Body of pancreas (tissue), 4 donors: ENCODE measurements at regions not wholly inside any gene's neighbourhood (a gene's known extent, or its start where the extent isn't known, plus 50 kb on each side); places are given as distances from the start of the nearest gene placed in this dataset.

ENCODE experiments used
- CTCF ChIP-seq, 7 experiments: fragments of 450-650 bp in 4 of 7; fragments of 200-600 bp in 3 of 7; sonication (generic) in 3 of 7; IDR thresholded peaks; one replicate each; pipeline ENCODE4 v1.5.1; 2016 to 2019; ENCODE audit warnings: antibody characterized with exemption in 7 of 7
- POLR2A ChIP-seq, 3 donors: fragments of 450-650 bp; IDR thresholded peaks; one replicate each; pipeline ENCODE4 v1.6.1; 2016; ENCODE audit warnings: antibody characterized with exemption in 3 of 3, mild to moderate bottlenecking in 2 of 3

GRCh38 chr3:73804204-73804603, 179.5 kb upstream of the PDZRN3 start:
- TF ChIP-seq CTCF (IDR thresholded peaks at IDR 0.05) = no peak
- TF ChIP-seq POLR2A (IDR thresholded peaks at IDR 0.05) = no peak
